ENCODE measurements at regions not wholly inside any gene's neighbourhood (a gene's known extent, or its start where the extent isn't known, plus 50 kb on each side); places are given as distances from the start of the nearest gene placed in this dataset.
"Not testable (repeated sequence)": the region's sequence is repeated elsewhere in the genome, so short reads cannot be mapped to it uniquely, and the experiment has no call there.

GRCh38 chr16:29059575-29059974, 74.7 kb downstream of the LAT start:
- intact Hi-C loops (cut with micrococcal nuclease): not testable (repeated sequence)
